NCI-H446 treated with DMSO at 0.1 percent for 48 hours (cell line): ENCODE measurements at regions not wholly inside any gene's neighbourhood (a gene's known extent, or its start where the extent isn't known, plus 50 kb on each side); places are given as distances from the start of the nearest gene placed in this dataset.
A peak's percentile ranks its signal among the peaks of the same experiment; 100 is the strongest.
"Not testable (repeated sequence)": the region's sequence is repeated elsewhere in the genome, so short reads cannot be mapped to it uniquely, and the experiment has no call there.

Experiments
- DNase-seq: peaks from one replicate; lab custom pipeline; 2025; lab: John Stamatoyannopoulos, UW

DNA sequence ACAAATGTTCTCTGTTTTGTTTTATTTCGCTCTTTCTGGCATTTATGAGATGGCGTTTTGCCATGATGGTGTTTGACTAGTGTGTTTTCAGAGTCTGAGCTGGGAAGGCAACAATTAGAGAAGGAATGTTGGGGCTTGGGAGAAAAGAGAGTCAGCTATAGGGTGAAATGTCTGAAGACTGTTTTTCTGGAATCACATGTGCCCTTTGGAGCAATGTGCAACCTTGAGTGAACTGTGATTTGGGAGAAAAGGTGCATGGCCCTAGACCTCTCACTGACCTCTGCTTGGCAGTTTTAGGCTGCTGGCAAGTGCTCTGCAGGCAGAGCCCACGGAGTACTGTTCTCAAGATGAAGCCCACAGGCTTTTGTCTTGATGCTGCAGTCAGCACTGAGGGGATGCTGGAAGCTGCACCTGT lies 379.9 kb upstream of the PDE3A start:
- DNase-seq = peak; percentile 59

DNA sequence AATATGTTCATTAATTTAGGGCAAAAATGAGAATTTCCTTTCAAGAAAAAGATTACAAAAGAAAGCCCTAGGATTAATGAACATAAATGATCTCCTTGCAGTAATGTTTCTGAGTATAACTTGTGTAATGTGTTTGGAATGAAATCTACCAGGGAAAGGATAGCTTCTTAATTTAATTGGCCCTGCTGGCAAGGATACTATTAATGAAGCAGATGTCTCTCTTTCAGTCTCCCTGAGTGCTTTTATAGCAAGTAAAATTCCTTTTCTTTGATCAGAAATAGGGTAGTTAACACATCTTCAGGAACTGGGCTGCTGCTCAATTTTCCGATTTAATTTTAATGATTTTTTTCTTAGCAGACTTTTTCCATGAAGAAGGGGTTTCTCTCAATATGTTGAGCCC lies 379.4 kb upstream of the PDE3A start:
- DNase-seq = peak; percentile 76

DNA sequence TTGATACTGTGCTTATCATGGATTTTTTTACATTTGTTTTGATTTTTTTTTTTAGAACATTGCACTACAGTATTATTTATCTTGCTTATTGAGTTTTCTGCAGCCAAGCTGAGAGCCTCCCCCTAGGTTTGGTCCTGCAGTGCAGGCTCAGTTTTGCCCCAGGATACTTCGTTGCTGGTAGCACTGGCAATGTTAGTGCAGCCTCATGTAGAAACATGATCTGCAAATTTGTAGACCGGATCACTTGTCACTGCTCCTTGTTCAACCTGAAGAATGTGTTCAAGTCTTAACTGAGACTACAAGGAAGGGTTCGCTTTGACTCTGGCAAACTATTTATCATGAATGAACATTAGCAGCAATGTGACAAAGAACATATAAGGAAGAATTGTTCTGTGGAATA lies 377.2 kb upstream of the PDE3A start:
- DNase-seq = no peak

DNA sequence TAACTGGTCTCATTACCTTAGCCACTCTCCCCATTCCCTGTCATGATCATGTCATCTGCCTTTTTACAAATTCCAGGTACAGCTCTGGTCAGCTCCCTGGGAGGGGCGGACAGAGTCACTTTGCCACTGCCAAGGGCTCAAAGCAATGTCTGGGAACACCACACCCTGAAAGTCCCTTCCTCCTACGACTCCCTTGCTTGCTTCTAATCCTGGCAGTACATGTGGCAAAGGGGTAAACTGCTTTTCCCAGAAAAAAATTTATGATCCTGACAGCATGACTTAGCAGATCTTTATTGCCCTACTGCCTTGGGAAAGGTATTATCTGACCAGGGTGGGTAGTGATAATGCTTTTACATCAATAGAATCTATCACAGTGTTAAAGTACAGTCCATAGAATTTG lies 376.0 kb upstream of the PDE3A start:
- DNase-seq = no peak

DNA sequence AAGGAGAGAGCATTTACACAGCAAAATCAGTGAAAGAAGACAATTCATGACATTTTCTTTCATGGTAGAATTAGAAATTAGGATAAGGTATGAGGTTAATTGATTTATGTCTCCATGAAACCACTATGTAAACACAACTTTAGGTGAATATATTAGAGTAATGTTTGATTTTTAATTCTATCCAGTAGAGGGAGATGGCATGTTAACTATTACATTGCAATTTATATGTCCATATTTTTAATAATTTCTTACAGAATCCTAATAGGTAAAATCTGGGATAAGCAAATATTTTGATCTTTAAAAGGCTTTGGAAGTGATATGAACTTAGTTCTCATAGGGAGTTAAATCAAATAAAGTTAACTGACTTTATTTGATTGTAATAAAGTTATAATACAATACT lies 373.4 kb upstream of the PDE3A start:
- no peak for DNase-seq

DNA sequence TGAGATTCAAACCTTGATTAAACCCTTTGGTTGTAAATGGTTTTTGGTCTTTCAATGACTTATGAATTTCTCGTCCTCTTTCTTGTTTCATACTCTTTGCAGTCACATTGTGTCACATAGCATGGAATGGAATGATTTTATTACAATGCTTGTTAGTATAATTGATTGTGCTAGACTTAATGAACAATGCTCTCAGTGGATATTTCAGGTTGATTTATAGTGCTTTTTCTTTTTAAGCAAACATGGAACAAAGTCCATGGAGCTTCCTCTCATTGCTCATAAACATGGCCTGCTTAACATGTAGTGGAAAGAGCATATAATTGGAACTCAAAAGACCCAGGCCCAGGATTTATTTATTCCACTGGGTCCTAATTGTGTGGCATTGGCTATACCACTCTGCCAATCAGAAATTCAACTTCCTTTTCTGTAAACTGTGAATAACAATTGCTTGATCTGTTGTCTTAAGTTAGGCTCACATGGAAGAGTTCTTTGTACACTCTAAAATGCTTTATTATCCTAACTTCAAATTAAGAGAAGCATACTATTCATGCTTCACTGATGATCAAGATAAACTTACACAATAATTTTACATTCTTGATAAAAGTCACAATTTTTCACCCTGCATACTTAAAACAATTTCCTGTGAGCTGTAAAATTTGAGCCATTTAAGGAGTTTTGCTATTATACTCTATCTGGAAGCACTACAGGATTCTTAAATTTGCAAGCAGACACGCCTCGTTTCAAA lies 370.5 kb upstream of the PDE3A start:
- no peak for DNase-seq

DNA sequence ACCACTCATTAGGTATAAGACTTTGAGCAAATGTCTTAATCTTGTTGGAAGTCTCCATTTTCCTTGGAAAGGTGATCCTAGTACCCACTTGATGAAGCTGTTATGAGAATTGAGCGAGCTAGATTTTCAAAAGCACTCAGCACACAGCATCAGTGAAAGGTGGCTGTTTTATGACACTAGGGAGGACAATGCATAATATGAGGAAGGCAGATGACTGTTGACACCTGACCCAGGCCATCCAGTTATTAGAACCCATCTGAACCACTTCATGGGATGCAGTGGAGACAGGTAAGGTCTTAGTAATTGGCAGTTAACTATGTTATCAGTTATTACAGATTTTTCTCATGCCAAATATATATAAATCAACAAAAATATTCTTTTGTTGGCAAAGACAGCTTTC lies 369.9 kb upstream of the PDE3A start:
- DNase-seq = no peak

DNA sequence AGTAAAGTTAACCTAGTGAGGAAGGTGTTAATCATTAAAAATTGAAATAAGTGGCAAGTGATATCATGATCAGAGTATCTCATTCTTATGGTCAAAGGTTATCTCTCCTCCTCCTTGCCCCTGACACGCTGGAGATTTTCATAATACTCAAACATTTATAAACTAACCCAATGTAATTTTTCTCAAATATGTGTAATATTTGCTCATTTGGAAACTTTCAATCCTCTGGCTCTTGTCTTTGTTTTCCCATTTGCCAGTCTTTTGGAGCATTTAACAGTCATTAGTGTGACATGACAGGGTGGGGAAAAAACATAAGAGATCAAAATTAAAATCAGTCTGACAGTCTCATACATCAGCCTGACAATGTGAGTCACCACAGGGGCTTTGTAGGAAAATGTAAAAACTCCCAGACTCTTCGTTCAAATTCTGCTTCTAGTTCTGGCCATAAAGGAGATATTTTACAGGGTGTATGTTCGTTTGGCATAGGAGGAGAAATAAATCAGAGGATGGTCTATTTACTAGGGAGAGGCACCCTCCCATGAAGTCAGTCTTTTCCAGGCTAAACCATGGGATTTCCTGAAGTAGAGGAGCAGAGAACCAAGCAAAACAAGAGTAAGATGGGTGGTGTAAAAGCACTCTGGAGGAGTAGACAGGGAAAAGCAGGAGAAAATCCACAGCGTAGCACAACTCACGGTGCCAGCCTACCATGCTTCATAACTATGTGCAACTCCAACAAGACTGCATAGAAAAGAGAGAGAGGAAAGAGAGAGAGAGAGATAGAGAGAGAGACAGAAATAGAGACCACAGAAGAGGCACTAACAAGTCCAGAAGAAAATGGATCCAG lies 369.2 kb upstream of the PDE3A start:
- DNase-seq = no peak

DNA sequence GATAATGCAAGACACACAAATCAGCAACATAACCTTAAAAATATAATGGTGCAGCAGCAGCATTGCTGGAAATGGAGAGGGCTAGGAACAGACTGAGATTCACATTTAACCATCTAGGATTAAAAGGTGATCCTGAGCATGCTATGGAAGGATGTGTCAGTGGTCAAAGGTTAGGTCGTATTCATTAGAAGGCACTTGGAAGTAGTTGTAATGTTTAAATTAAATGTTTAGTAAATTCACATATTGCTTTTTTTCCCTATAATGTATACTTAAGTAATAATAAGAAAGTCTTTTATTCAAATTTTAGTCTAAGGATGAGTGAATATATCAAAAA lies 368.6 kb upstream of the PDE3A start:
- DNase-seq = no peak

DNA sequence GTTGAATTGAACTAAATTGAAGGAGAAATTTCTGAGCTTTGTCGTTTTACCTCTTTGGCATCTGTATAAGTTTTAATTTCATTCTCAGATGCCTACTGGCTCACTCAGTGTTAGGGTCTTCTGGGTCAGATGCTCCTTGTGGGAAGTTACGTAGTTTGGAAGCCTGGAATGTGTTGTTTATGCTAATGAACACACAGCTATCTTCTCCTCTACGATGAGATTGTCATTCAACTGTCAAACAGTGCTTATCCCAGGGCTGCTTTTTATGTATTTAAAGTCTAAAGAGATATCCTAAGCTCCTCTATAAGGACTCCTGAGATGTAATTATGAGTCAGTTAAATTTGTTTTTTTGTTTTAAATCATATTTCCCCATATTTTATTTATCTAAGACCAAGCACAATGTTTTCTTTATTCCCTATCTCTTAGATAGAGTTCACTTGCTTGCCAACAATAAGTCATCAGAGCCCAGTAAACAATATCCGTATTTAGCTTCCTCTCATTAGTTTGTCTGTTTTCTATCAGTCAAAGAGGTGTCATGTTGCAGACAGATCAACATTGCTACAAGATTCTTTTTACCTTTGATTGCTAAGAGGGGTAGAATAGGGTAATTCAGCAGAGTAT lies 368.0 kb upstream of the PDE3A start:
- DNase-seq = no peak

DNA sequence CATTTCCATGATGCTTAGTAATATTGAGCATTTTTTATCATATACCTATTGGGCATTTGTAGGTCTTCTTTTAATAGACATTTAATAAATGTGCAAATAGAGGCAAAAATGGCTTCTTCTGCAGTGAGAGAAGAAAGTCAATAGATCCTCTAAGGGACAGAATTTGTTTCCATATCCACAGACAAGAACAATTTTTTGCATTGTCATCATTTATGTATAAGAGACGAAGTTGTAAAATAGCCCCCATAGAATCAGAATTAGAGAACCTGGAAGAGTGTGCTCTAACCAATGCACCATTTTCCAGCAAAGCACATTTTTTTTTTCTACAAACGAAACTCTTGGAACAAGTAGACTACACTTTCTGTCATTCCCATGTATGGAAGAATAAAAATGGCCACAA lies 365.1 kb upstream of the PDE3A start:
- DNase-seq = no peak

DNA sequence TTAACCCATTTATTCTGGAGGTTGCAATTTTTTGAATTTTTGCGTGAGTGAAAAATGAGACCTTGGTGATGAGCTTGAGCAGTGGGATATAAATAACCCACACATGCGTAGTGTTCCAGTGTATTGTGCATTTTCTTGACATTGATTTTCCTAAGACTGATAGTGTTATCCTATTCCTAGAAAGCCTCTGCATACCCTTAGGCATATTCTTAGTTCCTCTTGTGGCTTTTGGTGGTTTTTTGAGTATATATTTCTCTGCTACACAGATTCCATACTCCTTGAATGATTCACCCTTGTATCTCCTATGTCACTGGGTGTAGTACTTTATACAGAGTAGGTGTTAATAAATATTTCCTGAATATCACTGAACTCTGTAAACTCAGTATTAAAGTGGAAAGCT lies 363.4 kb upstream of the PDE3A start:
- DNase-seq = no peak

DNA sequence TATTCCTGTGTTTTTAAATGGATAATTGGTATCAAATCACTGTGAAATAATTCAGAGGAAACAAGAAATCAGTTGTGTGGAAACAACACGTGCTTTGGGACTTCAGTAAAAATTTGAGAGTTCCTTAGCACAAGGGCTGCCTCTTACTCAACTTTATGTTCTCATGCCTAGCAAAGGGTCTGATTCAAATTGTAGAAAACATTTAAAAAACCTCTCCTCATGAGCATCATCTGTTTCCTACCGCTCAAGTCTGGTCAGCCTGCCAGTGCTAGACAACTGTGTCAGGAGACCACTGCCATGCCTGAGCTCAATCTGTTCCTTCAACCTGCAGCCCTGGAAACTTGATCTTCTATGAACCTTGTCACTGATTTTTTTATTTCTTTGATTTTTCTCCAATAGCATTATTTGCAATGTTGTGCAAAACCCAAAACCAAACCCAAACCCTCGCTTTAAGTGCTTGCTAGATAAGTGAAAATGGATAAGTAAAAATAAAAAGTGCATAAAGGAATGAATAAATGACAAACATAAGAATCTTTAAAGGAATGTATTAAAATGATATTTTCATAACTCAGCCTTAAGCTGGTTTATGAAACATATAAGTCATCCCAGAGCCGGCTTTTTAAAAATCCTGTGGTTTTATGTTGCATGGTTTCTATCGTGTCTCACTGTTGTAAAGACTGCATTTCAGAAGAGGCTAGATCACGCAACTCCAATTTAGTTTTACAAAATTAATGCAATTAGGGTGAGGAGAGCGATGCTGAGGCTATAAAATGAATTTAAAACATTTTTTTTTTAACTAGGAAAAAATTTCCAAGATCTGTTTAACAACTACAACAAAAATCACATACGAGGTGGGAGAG lies 361.2 kb upstream of the PDE3A start:
- no peak for DNase-seq

DNA sequence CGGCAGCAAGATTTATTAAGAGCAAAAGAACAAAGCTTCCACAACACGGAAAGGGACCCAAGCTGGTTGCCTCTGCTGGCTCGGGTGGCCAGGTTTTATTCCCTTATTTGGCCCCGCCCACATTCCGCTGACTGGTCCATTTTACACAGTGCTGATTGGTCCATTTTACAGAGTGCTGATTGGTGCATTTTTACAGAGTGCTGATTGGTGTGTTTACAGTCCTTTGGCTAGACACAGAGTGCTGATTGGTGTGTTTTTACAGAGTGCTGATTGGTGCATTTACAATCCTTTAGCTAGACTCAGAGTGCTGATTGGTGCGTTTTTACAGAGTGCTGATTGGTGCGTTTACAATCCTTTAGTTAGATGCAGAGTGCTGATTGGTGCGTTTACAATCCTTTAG lies 358.4 kb upstream of the PDE3A start:
- not testable (repeated sequence) for DNase-seq

DNA sequence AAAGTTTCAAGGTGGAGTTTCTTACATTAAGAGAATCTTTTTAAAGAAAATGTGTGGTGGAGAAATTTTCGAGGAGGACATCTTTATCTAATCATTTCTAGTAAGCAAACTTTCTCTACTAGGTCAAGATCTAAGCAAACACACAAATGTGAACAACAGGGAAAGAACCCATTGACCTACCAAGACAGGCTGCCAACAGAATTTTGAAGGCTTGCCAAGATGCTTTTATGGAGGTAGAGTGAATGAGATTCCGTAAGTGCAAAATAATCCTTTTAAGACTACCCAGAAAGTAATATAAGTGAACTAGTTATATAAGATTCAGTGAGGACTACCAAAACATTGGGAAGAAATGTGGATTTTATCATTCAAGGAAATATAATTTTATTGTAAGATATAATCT lies 357.1 kb upstream of the PDE3A start:
- peak; percentile 33 for DNase-seq

DNA sequence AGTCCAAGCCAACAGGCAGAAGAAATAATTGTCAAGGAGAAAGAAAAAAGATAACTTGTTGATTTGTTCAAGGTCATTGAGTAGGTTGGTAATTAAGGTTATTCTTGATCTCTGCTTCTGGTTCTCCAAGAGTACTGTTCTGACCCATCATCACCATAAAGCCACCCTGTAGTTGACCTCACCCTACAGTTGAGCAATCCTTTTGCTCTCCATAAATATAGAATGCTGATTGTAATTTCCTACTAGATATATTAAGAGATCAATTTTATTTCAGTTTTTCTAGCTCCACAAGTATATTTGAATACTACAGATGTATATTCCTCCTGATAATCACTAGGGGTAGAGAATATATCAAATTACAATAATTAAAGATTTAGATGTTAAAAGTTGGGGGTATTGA lies 350.5 kb upstream of the PDE3A start:
- no peak for DNase-seq

DNA sequence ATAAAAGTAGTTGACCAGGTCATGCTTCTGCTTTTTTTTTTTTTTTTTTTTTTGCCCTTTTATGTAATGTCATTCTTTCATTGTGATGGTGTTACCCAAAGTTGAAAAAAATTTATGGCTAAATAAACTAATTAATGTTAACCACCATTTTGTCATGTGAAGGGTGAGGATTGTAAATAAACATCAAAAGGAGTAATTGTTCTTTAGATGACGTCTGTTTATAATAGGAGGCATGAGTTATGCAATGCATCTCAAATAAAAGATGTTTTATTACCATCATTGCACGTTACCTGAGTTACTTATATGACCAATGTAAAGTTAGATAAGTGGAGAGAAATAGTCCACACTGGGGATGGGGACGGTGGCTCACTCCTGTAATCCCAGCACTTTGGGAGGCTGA lies 349.9 kb upstream of the PDE3A start:
- DNase-seq = no peak

DNA sequence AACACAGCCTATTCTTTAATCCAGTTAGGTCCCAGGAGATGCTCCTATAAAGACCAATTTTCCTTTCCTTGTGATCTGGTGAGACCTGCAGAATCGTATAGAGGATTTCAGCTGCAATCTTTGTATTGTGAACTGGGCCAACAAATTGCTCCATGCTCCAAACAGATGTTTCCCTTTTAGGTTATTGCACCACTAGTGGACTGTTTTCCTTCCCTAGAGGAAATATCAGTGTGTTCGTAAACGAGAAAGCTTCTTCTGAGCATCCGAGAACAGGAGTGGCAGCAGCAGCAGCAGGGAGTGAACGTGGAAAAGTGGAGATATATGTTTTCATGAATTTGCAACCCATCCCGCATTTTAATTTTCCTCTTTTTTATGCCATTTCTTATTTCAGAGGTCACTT lies 344.1 kb upstream of the PDE3A start:
- DNase-seq = no peak

DNA sequence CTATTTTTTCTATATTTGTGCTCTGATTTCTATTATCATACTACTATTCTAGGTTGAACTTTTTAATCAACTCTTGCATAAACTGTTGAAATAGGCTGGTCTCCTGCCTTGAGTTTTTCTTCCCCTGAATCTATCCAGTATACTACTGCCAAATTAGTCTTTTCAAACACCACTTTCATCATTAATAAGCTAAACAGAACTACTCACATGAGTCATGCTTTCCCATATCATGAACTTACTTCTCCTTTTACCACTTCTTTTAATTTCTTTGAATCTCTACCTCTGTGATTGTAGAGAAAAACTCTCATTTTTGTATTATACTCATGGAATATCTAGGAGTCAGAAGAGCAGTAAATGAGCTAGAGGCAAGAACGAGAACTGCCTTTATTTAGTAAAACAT lies 340.3 kb upstream of the PDE3A start:
- DNase-seq = no peak

DNA sequence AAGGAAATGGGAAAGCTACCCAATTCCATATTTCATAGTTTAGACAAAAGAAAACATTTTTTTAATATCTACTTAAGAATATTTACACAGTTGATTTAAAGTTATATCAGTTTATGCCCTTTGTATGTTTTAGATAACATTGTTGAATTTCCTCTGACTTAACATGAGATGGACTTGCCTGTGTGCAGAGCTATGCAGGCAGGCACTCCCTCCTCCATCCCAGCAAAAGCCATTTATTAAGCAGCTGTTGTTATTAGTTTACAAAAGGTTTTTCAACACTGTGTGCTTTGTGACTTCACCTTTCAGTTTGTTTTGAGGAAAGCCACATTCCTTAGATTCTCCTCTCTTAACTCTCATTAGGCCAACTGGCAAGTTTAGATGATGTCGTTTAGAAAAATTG lies 337.5 kb upstream of the PDE3A start:
- DNase-seq = no peak

DNA sequence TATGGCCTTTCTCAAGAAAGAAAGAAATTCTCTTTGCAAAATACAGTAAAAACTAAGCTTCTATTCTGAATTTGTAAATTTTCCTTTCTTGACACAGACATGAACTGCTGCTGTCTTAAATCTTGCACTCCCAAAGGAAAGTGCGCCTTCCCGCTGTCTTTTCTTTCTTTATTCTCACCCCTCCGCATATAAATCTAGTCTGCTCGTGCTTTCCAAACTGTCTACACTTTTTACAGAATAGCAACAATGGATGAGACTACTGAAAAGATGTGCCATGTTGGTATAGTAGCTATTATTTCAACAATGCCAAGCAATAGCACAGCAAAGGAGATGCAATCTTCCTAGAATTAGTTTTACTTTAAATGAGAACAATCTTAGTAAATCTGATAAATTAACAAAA lies 328.8 kb upstream of the PDE3A start:
- DNase-seq = no peak

DNA sequence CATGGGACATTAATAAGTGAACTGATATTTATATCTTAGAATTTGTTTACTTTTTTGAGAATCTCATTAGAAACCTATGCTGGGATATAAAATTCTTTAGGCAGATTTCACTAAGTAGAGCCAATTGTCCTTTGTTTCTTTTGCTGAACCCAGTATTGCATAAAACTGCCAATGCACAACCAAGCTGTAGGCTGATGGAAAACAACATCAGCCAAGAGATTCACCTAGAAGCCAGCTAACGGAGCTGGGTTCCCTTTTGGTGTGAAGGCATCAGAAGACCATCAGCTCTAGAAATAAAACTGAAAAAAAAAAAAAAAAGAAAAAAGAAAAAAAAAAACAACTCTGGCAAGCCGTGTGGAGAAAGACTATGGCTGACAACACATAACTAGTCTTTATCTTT lies 328.2 kb upstream of the PDE3A start:
- DNase-seq = no peak
